HEK293 (cell line): ENCODE measurements at regions not wholly inside any gene's neighbourhood (a gene's known extent, or its start where the extent isn't known, plus 50 kb on each side); places are given as distances from the start of the nearest gene placed in this dataset.

Experiments
- BCL11A ChIP-seq: fragments of 450-650 bp; formaldehyde crosslinking; IDR thresholded peaks from 2 replicates; pipeline ENCODE4 v1.5.1; 2016; ENCODE audit warnings: low read depth, missing biosample characterization, missing genetic modification characterization
- HOXD13 ChIP-seq: sonication (generic); formaldehyde crosslinking; IDR thresholded peaks from 2 replicates; pipeline ENCODE4 v1.8.0; 2022; ENCODE audit warnings: missing genetic modification reagents, borderline replicate concordance
- KLF10 ChIP-seq: fragments of 450-650 bp; IDR thresholded peaks from 2 replicates; pipeline ENCODE4 v1.5.1; 2018; ENCODE audit warnings: missing biosample characterization, mild to moderate bottlenecking, missing genetic modification characterization
- MEIS1 ChIP-seq: sonication (generic); formaldehyde crosslinking; IDR thresholded peaks from 2 replicates; pipeline ENCODE4 v1.8.1; 2022; ENCODE audit warnings: missing genetic modification reagents, mild to moderate bottlenecking, borderline replicate concordance
- OVOL3 ChIP-seq: fragments of 450-650 bp; formaldehyde crosslinking; IDR thresholded peaks from 2 replicates; pipeline ENCODE4 v1.5.1; 2016; ENCODE audit warnings: missing biosample characterization, missing genetic modification characterization
- SETDB1 ChIP-seq: IDR thresholded peaks from one replicate; pipeline ENCODE4 v1.6.1; 2017; ENCODE audit warnings: mild to moderate bottlenecking, low read length, moderate library complexity, mixed read lengths; ENCODE audit not compliant: insufficient read length
- ZBTB48 ChIP-seq: fragments of 450-650 bp; formaldehyde crosslinking; IDR thresholded peaks from 2 replicates; pipeline ENCODE4 v1.5.1; 2016; ENCODE audit warnings: missing biosample characterization, missing genetic modification characterization
- ZBTB49 ChIP-seq: fragments of 450-650 bp; formaldehyde crosslinking; IDR thresholded peaks from 2 replicates; pipeline ENCODE4 v1.5.1; 2016; ENCODE audit warnings: missing biosample characterization, missing genetic modification characterization, low read depth
- ZFHX2 ChIP-seq: fragments of 450-650 bp; formaldehyde crosslinking; conservative IDR thresholded peaks from 2 replicates; pipeline ENCODE4 v1.5.1; 2016; ENCODE audit warnings: missing biosample characterization, missing genetic modification characterization
- ZFP3 ChIP-seq: fragments of 450-650 bp; formaldehyde crosslinking; IDR thresholded peaks from 2 replicates; pipeline ENCODE4 v1.5.1; 2016; ENCODE audit warnings: low read depth, missing biosample characterization, missing genetic modification characterization
- ZNF148 ChIP-seq: fragments of 450-650 bp; formaldehyde crosslinking; IDR thresholded peaks from 2 replicates; pipeline ENCODE4 v1.5.0; 2017; ENCODE audit warnings: missing biosample characterization, missing genetic modification characterization, borderline replicate concordance
- ZNF214 ChIP-seq: fragments of 450-650 bp; formaldehyde crosslinking; IDR thresholded peaks from 2 replicates; pipeline ENCODE4 v1.5.1; 2017; ENCODE audit warnings: missing biosample characterization, mild to moderate bottlenecking, missing genetic modification characterization, borderline replicate concordance
- ZNF280D ChIP-seq: fragments of 450-650 bp; formaldehyde crosslinking; IDR thresholded peaks from 2 replicates; pipeline ENCODE4 v1.5.1; 2016; ENCODE audit warnings: missing biosample characterization, missing genetic modification characterization
- ZNF302 ChIP-seq: fragments of 450-650 bp; formaldehyde crosslinking; IDR thresholded peaks from 2 replicates; pipeline ENCODE4 v1.5.1; 2016; ENCODE audit warnings: missing biosample characterization, missing genetic modification characterization, low read depth
- ZNF394 ChIP-seq: fragments of 450-650 bp; formaldehyde crosslinking; IDR thresholded peaks from 2 replicates; pipeline ENCODE4 v1.5.1; 2016; ENCODE audit warnings: missing biosample characterization, missing genetic modification characterization, mild to moderate bottlenecking, moderate library complexity, borderline replicate concordance
- ZNF433 ChIP-seq: fragments of 450-650 bp; formaldehyde crosslinking; IDR thresholded peaks from 2 replicates; pipeline ENCODE4 v1.5.1; 2016; ENCODE audit warnings: missing biosample characterization, missing genetic modification characterization, low read depth
- ZNF529 ChIP-seq: fragments of 450-650 bp; formaldehyde crosslinking; IDR thresholded peaks from 2 replicates; pipeline ENCODE4 v1.5.1; 2017; ENCODE audit warnings: missing genetic modification characterization, missing biosample characterization; ENCODE audit not compliant: insufficient replicate concordance
- ZNF621 ChIP-seq: fragments of 450-650 bp; formaldehyde crosslinking; IDR thresholded peaks from 2 replicates; pipeline ENCODE4 v1.5.1; 2017; ENCODE audit warnings: missing biosample characterization, missing genetic modification characterization
- ZNF654 ChIP-seq: fragments of 450-650 bp; formaldehyde crosslinking; IDR thresholded peaks from 2 replicates; pipeline ENCODE4 v1.5.1; 2016; ENCODE audit warnings: low read depth, missing biosample characterization, missing genetic modification characterization
- ZNF658 ChIP-seq: fragments of 450-650 bp; formaldehyde crosslinking; IDR thresholded peaks from 2 replicates; pipeline ENCODE4; 2016; ENCODE audit warnings: missing biosample characterization, missing genetic modification characterization
- ZNF660 ChIP-seq: fragments of 450-650 bp; IDR thresholded peaks from 2 replicates; pipeline ENCODE4 v1.5.1; 2018; ENCODE audit warnings: missing biosample characterization, mild to moderate bottlenecking, missing genetic modification characterization
- ZNF670 ChIP-seq: fragments of 450-650 bp; formaldehyde crosslinking; IDR thresholded peaks from 2 replicates; pipeline ENCODE4 v1.5.1; 2016; ENCODE audit warnings: missing biosample characterization, missing genetic modification characterization, low read depth
- ZNF704 ChIP-seq: fragments of 450-650 bp; formaldehyde crosslinking; IDR thresholded peaks from 2 replicates; pipeline ENCODE4 v1.5.1; 2016; ENCODE audit warnings: missing biosample characterization, missing genetic modification characterization
- ZNF707 ChIP-seq: fragments of 450-650 bp; formaldehyde crosslinking; IDR thresholded peaks from 2 replicates; pipeline ENCODE4 v1.5.1; 2016; ENCODE audit warnings: missing biosample characterization, missing genetic modification characterization
- ZNF785 ChIP-seq: fragments of 450-650 bp; formaldehyde crosslinking; IDR thresholded peaks from 2 replicates; pipeline ENCODE4 v1.5.1; 2016; ENCODE audit warnings: missing biosample characterization, missing genetic modification characterization
- ZNF791 ChIP-seq: fragments of 450-650 bp; formaldehyde crosslinking; IDR thresholded peaks from 2 replicates; pipeline ENCODE4 v1.5.1; 2016; ENCODE audit warnings: missing biosample characterization, missing genetic modification characterization
- ZNF837 ChIP-seq: fragments of 450-650 bp; formaldehyde crosslinking; IDR thresholded peaks from 2 replicates; pipeline ENCODE4 v1.5.1; 2016; ENCODE audit warnings: missing biosample characterization, missing genetic modification characterization
- ZSCAN30 ChIP-seq: fragments of 450-650 bp; IDR thresholded peaks from 2 replicates; pipeline ENCODE4 v1.5.1; 2018; ENCODE audit warnings: missing biosample characterization, mild to moderate bottlenecking, missing genetic modification characterization, moderate library complexity
- ZXDB ChIP-seq: fragments of 450-650 bp; formaldehyde crosslinking; IDR thresholded peaks from 2 replicates; pipeline ENCODE4 v1.5.1; 2016; ENCODE audit warnings: missing biosample characterization, missing genetic modification characterization
- TF ChIP-seq, protein P1 (sequence below): fragments of 450-650 bp; formaldehyde crosslinking; IDR thresholded peaks from 2 replicates; pipeline ENCODE4 v1.5.1; 2016; ENCODE audit warnings: missing biosample characterization, missing genetic modification characterization

DNA sequence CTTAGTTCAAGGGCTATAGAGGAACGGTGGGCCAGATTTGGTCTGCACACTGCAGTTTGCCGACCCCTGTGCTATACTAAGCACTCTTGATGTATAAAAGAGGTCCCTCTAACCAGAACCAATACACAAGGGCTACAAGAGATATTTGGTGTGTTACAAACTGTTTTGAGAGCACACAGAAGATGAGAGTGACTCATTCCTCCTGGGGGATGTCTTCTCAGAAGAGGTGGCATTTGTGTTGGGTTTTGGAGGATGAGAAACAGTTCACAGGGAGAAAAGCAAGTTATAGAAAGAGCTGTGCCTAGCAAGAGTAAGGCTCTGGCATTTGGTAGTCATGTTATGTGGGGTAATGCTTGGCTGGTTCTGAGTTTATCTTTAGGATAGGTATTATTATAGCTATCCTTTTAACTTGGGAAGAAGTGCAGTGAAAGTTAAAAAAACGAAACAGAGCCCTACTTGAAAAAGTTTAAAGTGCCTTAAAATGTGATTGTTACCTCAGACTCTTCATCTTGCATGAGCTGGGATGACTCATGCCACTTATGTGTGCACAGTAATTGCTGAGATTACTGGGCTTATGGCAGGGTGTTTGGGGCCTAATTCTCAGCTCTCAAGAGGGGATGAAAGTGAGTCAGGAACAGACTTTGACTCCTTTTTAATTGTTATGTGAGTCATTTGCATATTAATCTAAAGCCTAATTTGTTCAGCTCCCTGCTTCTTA lies 160.4 kb downstream of the KIF20B start (continued):
- TF ChIP-seq ZNF280D (no peak), ZNF658 (tag by site-specific recombination) (no peak), ZNF148 (tag by site-specific recombination) (no peak), ZNF704 (tag by site-specific recombination) (no peak), ZFHX2 (tag by site-specific recombination) (no peak), ZSCAN30 (no peak), ZNF214 (tag by site-specific recombination) (no peak), ZNF302 (tag by site-specific recombination) (no peak), ZNF791 (tag by site-specific recombination) (no peak), OVOL3 (0 out of 2 replicates have a peak, but pooled peaks have one; percentile 63), ZXDB (peak; percentile 57), MEIS1 (no peak), ZNF433 (tag by site-specific recombination) (no peak), ZNF529 (tag by site-specific recombination) (peak; percentile 64), BCL11A (no peak), ZNF654 (tag by site-specific recombination) (no peak; the same call in 1 of the 2 replicates), ZNF660 (peak; percentile 83), ZBTB49 (no peak), HOXD13 (CRISPR knock-in tag) (no peak), ZNF670 (tag by site-specific recombination) (no peak), ZFP3 (tag by site-specific recombination) (no peak), ZNF837 (no peak), ZBTB48 (tag by site-specific recombination) (peak; percentile 64; the same call in 1 of the 2 replicates), ZNF707 (no peak), SETDB1 (no peak), ZNF394 (tag by site-specific recombination) (peak; percentile 53; the same call in 1 of the 2 replicates), ZNF621 (tag by site-specific recombination) (no peak), KLF10 (tag by site-specific recombination) (no peak; the same call in 1 of the 2 replicates), ZNF785 (no peak)
- TF ChIP-seq, protein P1, sequence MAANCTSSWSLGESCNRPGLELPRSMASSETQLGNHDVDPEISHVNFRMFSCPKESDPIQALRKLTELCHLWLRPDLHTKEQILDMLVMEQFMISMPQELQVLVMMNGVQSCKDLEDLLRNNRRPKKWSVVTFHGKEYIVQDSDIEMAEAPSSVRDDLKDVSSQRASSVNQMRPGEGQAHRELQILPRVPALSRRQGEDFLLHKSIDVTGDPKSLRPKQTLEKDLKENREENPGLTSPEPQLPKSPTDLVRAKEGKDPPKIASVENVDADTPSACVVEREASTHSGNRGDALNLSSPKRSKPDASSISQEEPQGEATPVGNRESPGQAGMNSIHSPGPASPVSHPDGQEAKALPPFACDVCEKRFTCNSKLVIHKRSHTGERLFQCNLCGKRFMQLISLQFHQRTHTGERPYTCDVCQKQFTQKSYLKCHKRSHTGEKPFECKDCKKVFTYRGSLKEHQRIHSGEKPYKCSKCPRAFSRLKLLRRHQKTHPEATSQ (tag by site-specific recombination) = 0 out of 2 replicates have a peak, but pooled peaks have one; percentile 18
